Mucosa of descending colon (tissue), 3 donors: ENCODE measurements at regions not wholly inside any gene's neighbourhood (a gene's known extent, or its start where the extent isn't known, plus 50 kb on each side); places are given as distances from the start of the nearest gene placed in this dataset.
"Not testable (repeated sequence)": the region's sequence is repeated elsewhere in the genome, so short reads cannot be mapped to it uniquely, and the experiment has no call there.

ENCODE experiments used
- ATAC-seq: fragments of 200-7000 bp; cut with Tn5 transposase; one replicate; pipeline ENCODE4 v1.9.1; 2020; ENCODE audit warnings: mild to moderate bottlenecking, moderate library complexity
- DNase-seq, 3 donors: peaks; one replicate each; pipeline ENCODE4 v3.0.0-alpha.2; 2020
- H3K36me3 ChIP-seq: fragments of 200-600 bp; one replicate; pipeline ENCODE4 v1.8.0; 2021; ENCODE audit warnings: low read depth, mild to moderate bottlenecking
- H3K4me1 ChIP-seq: fragments of 200-600 bp; one replicate; pipeline ENCODE4 v1.8.0; 2021; ENCODE audit warnings: low read depth, mild to moderate bottlenecking
- H3K4me3 ChIP-seq: fragments of 200-600 bp; one replicate; pipeline ENCODE4 v1.8.0; 2021; ENCODE audit warnings: mild to moderate bottlenecking
- H3K9me3 ChIP-seq: fragments of 200-600 bp; one replicate; pipeline ENCODE4 v1.8.0; 2021; ENCODE audit warnings: mild to moderate bottlenecking
- intact Hi-C, 2 donors: fragments of 100-400 bp; cut with DNase I in 1 of 2; cut with micrococcal nuclease in 1 of 2; formaldehyde crosslinking; loops; one replicate each; pipeline versions ENCODE4 v1.11.0 to v1.11.1; 2022; cut with DNase I, micrococcal nuclease
- TF ChIP-seq, protein P1 (sequence below): fragments of 200-600 bp; IDR thresholded peaks from one replicate; pipeline ENCODE4 v1.8.0; 2022; ENCODE audit warnings: antibody characterized with exemption, mild to moderate bottlenecking
- donor health status: DM: no; HTN: no; CAD: no; lungs with moderate emphysema.
- donor health status: DM: no; HTN: no; CAD: no.
- donor health status: DM: no; HTN: yes; CAD: no.

DNA sequence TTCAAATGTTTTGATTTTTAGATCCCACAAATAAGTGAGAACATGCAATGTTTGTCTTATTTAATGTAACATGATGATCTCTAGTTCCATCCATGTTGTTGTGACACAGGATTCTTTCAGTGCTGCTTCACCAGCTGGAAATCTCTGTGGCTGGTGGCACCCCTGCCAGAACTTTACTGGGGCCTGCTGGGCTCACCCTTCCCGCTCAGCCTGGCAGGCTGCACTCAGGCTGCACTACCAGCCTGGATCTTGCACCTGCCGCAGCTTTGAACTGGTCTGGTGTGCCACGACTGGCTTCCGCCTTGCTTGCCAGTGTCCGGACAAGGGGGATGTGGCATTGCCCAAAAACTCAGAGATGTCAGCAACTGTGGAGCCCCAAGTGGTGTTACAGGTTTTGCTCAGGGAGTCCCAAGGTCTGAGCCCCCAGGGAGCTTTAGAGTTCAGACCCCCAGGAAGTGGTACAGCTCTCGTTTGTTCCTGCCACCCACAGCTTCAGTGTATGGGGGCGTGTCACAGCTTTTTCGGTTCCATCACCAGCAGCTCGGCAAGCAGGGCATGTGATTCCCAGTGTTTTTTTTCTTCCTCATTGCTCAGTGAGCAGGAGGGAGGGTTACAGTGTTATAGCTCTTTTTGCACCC lies 72.3 kb upstream of the SYNCRIP start:
- TF ChIP-seq, protein P1, sequence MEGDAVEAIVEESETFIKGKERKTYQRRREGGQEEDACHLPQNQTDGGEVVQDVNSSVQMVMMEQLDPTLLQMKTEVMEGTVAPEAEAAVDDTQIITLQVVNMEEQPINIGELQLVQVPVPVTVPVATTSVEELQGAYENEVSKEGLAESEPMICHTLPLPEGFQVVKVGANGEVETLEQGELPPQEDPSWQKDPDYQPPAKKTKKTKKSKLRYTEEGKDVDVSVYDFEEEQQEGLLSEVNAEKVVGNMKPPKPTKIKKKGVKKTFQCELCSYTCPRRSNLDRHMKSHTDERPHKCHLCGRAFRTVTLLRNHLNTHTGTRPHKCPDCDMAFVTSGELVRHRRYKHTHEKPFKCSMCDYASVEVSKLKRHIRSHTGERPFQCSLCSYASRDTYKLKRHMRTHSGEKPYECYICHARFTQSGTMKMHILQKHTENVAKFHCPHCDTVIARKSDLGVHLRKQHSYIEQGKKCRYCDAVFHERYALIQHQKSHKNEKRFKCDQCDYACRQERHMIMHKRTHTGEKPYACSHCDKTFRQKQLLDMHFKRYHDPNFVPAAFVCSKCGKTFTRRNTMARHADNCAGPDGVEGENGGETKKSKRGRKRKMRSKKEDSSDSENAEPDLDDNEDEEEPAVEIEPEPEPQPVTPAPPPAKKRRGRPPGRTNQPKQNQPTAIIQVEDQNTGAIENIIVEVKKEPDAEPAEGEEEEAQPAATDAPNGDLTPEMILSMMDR = no peak
- intact Hi-C loops = no loop called here
- ATAC-seq = no peak
- no peak for DNase-seq
- Histone ChIP-seq H3K4me3 (no peak overlapping the region), H3K36me3 (no peaks in the 10 kb centered on the region), H3K9me3 (no peaks in the 10 kb centered on the region), H3K4me1 (no peaks in the 10 kb centered on the region)

DNA sequence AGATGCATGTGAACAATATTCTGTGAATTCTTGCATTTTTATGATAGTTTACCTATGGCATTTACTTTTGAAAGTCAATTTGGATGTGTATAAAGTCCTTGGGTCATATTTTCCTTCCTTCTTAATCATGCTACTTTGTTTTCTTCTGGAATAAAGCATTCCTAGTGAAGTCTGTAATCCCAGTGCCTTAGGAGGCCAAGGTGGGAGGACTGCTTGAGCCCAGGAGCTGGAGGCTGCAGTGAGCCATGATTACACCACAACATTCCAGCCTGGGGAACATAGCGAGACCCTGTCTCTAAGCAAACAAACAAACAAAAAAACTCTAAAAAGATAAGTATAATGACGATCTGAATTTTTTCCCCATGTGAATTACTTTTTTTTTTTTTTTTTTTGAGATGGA lies 69.7 kb upstream of the SYNCRIP start:
- Histone ChIP-seq H3K4me1 (no peaks in the 10 kb centered on the region), H3K36me3 (no peaks in the 10 kb centered on the region), H3K9me3 (peaks cover 2% of the 10 kb centered on the region), H3K4me3 (no peak overlapping the region)
- intact Hi-C loops = no loop called here
- DNase-seq = no peak
- TF ChIP-seq, protein P1 = no peak
- ATAC-seq = no peak

DNA sequence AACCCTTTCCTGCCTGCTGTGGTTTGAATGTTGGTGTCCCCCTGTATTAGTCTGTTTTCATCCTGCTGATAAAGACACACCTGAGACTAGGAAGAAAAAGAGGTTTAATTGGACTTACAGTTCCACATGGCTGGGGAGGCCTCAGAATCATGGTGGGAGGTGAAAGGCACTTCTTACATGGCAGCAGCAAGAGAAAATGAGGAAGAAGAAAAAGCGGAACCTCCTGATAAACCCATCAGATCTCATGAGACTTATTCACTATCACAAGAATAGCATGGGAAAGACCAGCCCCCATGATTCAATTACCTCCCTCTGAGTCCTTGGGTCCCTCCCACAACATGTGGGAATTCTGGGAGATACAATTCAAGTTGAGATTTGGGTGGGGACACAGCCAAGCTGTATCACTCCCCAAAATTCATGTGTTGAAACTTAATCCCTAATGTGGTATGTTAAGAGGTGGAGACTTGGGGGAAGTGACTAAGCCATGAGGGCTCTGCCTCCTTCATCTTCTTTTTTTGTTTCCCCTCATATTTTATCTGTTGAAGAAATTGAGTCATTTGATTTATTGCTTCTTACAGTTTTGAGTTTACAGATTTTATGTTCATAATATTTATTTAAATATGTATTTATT lies 64.9 kb upstream of the SYNCRIP start:
- H3K36me3 ChIP-seq, ATAC-seq, H3K9me3 ChIP-seq, DNase-seq, intact Hi-C loops, H3K4me1 ChIP-seq, H3K4me3 ChIP-seq: not testable (repeated sequence)

DNA sequence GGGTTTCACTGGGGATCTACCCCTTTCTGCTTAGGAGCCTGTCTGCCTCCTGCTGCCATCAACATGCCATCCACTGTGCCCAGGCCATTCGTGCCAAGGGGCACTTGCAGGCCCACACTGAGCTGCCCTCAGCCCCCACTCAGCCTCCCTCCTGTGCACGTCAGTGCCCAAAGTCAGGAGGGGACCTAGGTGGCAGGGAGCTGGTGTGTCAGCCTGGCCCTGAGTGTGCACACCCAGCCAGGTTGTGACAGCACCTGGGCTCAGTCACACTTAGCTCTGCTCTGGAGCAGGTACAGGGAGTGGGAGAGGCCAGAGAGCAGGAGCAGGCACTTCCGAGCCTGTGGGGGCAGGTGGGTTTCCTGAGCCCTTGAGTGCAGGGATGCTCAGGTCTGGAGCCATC lies 63.6 kb upstream of the SYNCRIP start:
- Histone ChIP-seq H3K4me1 (no peaks in the 10 kb centered on the region), H3K36me3 (no peaks in the 10 kb centered on the region), H3K9me3 (peaks cover 2% of the 10 kb centered on the region), H3K4me3 (no peak overlapping the region)
- TF ChIP-seq, protein P1 = no peak
- no peak for ATAC-seq
- no peak for DNase-seq
- intact Hi-C loops = no loop called here

DNA sequence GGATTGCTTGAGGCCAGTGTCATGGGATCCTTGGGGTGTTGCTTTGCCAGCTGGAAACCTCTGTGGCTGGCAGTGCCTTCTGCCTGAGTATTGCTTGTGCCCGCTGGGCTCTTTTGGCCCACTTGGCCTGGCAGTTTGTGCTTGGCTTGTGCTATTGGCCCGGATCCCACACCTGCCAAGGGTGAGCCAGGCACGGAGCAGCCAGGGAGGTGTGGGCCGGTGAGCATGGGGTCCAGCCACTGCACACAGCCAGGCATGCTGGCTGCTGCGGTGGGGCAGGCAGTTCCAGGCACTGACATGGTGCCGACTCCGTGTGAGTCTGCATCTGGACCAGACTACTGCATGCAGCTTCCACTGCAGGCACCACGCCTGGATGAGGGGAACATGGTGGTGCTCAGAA lies 62.5 kb upstream of the SYNCRIP start:
- DNase-seq = no peak
- intact Hi-C loops = no loop called here
- H3K9me3 ChIP-seq = peaks cover 2% of the 10 kb centered on the region

DNA sequence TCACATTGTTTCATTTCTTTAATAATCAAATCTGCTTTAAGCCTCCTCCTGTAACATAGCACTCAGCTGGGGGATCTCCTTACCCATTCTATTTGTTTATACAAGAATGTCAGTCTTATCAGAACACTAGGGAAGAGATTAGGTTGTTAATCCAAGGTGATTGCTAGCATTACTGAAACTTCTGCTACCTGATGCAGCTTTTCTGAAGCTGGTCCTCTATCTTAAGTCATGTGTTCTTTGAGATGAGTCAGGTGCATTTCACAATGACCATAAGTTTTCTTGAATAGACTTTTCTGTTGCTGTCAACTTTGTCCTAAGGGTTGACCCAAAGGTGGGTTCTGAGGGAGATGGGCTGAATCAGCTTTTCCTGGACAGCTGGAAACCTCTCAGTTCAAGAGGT lies 60.7 kb upstream of the SYNCRIP start:
- TF ChIP-seq, protein P1 = no peak
- Histone ChIP-seq H3K4me3 (no peak overlapping the region), H3K36me3 (no peaks in the 10 kb centered on the region), H3K9me3 (no peaks in the 10 kb centered on the region), H3K4me1 (no peaks in the 10 kb centered on the region)
- DNase-seq = no peak
- no peak for ATAC-seq
- intact Hi-C loops = no loop called here

More for the DNA sequence above, 62.5 kb upstream of the SYNCRIP start:
- H3K36me3 ChIP-seq = no peaks in the 10 kb centered on the region
- H3K4me3 ChIP-seq = no peak overlapping the region
- TF ChIP-seq, protein P1 = no peak
- ATAC-seq = no peak
- no peaks in the 10 kb centered on the region for H3K4me1 ChIP-seq
